Fibroblast of skin of back (primary cell): ENCODE measurements at regions not wholly inside any gene's neighbourhood (a gene's known extent, or its start where the extent isn't known, plus 50 kb on each side); places are given as distances from the start of the nearest gene placed in this dataset.

Experiments
- DNase-seq: peaks from one replicate; pipeline ENCODE4 v3.0.0-alpha.2; 2013

GRCh38 chr5:35420200-35420599 lies 189.9 kb upstream of the PRLR start:
- DNase-seq: no peak

GRCh38 chr5:35417040-35417439 lies 186.8 kb upstream of the PRLR start:
- DNase-seq: no peak

GRCh38 chr5:35416217-35416988 lies 186.1 kb upstream of the PRLR start:
- DNase-seq: no peak

GRCh38 chr5:35415309-35415708 lies 185.0 kb upstream of the PRLR start:
- no peak for DNase-seq

- DNase-seq: no peak
These were observed 179.1 kb upstream of the PRLR start for GRCh38 chr5:35409361-35409760.

GRCh38 chr5:35408146-35408545 lies 177.9 kb upstream of the PRLR start:
- no peak for DNase-seq

- no peak for DNase-seq
These were observed 177.4 kb upstream of the PRLR start for GRCh38 chr5:35407697-35408096.

GRCh38 chr5:35405938-35406337 lies 175.7 kb upstream of the PRLR start:
- no peak for DNase-seq

- no peak for DNase-seq
These were observed 174.4 kb upstream of the PRLR start for GRCh38 chr5:35404701-35405100.

GRCh38 chr5:35393901-35394300 lies 163.6 kb upstream of the PRLR start:
- DNase-seq: no peak

- no peak for DNase-seq
These were observed 154.4 kb upstream of the PRLR start for GRCh38 chr5:35384658-35385057.

GRCh38 chr5:35383041-35383440 lies 152.8 kb upstream of the PRLR start:
- no peak for DNase-seq

GRCh38 chr5:35377653-35378052 lies 147.4 kb upstream of the PRLR start:
- no peak for DNase-seq

GRCh38 chr5:35374584-35374983 lies 144.3 kb upstream of the PRLR start:
- no peak for DNase-seq

- no peak for DNase-seq
These were observed 143.0 kb upstream of the PRLR start for GRCh38 chr5:35373249-35373648.

GRCh38 chr5:35372482-35372881 lies 142.2 kb upstream of the PRLR start:
- DNase-seq: no peak

- no peak for DNase-seq
These were observed 141.7 kb upstream of the PRLR start for GRCh38 chr5:35371951-35372426.

- DNase-seq: no peak
These were observed 140.6 kb upstream of the PRLR start for GRCh38 chr5:35370871-35371270.

- no peak for DNase-seq
These were observed 139.9 kb upstream of the PRLR start for GRCh38 chr5:35369965-35370790.

- no peak for DNase-seq
These were observed 137.2 kb upstream of the PRLR start for GRCh38 chr5:35367526-35367925.

- DNase-seq: no peak
These were observed 135.5 kb upstream of the PRLR start for GRCh38 chr5:35365758-35366157.

GRCh38 chr5:35364350-35364749 lies 134.1 kb upstream of the PRLR start:
- DNase-seq: no peak

GRCh38 chr5:35363387-35363965 lies 133.2 kb upstream of the PRLR start:
- DNase-seq: no peak

GRCh38 chr5:35362772-35363171 lies 132.5 kb upstream of the PRLR start:
- DNase-seq: no peak
